RWPE1 (cell line): ENCODE measurements at regions not wholly inside any gene's neighbourhood (a gene's known extent, or its start where the extent isn't known, plus 50 kb on each side); places are given as distances from the start of the nearest gene placed in this dataset.

Source experiments
- CTCF ChIA-PET: fragments of 350-600 bp; sonication (Branson Sonifier 250); formaldehyde crosslinking; extraction: SDS; loops from one replicate; lab custom pipeline; 2021; lab: Yijun Ruan, JAX
- POLR2A ChIA-PET: fragments of 400-600 bp; formaldehyde crosslinking; extraction: SDS; loops from one replicate; lab custom pipeline; 2020; ENCODE audit warnings: antibody characterized with exemption; ENCODE audit not compliant: low non-redundant PET; lab: Yijun Ruan, JAX
- DNase-seq: peaks from one replicate; pipeline ENCODE4 v3.0.0; 2012; ENCODE audit warnings: low spot score
- H3K27ac ChIP-seq: fragments of 450-650 bp; 2 replicates; pipeline ENCODE4 v1.5.1; 2017
- TF ChIP-seq, protein P1 (sequence below): fragments of 450-650 bp; conservative IDR thresholded peaks from 2 replicates; pipeline ENCODE4 v1.5.1; 2017; ENCODE audit warnings: low read depth, mild to moderate bottlenecking

DNA sequence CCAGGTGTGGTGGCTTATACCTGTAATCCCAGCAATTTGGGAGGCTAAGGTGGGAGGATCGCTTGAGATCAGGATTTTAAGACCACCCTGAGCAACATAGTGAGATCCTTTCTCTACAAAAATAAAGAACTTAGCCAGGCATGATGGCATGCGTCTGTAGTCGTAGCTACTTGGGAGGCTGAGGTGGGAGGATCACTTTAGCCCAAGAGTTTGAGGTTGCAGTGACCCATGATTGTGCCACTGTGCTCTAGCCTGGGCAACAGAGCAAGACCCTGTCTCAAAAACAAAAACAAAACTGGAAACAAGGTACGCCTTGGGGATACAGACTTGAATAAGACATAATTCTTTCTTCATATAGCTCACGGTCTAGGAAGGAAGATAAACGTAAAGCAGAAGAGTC is 63.1 kb upstream of the GRAMD1B start:
- no peak for DNase-seq
- TF ChIP-seq, protein P1, sequence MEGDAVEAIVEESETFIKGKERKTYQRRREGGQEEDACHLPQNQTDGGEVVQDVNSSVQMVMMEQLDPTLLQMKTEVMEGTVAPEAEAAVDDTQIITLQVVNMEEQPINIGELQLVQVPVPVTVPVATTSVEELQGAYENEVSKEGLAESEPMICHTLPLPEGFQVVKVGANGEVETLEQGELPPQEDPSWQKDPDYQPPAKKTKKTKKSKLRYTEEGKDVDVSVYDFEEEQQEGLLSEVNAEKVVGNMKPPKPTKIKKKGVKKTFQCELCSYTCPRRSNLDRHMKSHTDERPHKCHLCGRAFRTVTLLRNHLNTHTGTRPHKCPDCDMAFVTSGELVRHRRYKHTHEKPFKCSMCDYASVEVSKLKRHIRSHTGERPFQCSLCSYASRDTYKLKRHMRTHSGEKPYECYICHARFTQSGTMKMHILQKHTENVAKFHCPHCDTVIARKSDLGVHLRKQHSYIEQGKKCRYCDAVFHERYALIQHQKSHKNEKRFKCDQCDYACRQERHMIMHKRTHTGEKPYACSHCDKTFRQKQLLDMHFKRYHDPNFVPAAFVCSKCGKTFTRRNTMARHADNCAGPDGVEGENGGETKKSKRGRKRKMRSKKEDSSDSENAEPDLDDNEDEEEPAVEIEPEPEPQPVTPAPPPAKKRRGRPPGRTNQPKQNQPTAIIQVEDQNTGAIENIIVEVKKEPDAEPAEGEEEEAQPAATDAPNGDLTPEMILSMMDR, result no peak
- H3K27ac ChIP-seq, result no peak overlapping the region
- ChIA-PET POLR2A (no interaction called here), CTCF (interaction anchor here (0.7 kb wide), 1 partner anchor 105 kb away, joined by 3 read pairs; no protein-coding TSS in a partner anchor)

- TF ChIP-seq, protein P1, result no peak
- ChIA-PET POLR2A (no interaction called here), CTCF (no interaction called here)
- no peak overlapping the region for H3K27ac ChIP-seq
- DNase-seq, result no peak
Observed at GRCh38 chr11:123365955-123366354, 64.1 kb upstream of the GRAMD1B start.

DNA sequence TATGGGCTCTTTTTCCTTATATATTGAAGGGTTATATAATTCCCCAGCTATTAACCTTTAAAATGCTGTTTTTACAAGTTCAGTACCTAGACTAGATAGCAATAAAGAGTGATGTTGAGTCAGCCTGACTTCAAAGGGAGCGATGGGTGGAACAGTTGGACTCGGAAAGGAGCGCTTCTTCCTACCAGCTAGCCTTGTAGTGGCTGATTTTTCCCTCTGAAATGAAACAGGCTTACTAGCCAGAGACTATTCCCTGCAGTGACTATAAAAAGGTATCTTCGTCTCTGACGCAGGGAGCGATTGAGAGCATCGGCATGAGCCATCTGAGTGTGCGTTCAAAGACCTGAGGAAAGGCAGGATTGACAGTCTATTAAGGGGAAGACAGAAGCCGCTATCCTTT is 66.0 kb upstream of the GRAMD1B start:
- TF ChIP-seq, protein P1, result no peak
- CTCF ChIA-PET, result no interaction called here
- no peak for DNase-seq
- H3K27ac ChIP-seq, result no peak overlapping the region
- POLR2A ChIA-PET, result no interaction called here

GRCh38 chr11:123363556-123363955 is 66.5 kb upstream of the GRAMD1B start:
- ChIA-PET CTCF (no interaction called here), POLR2A (no interaction called here)
- no peak for DNase-seq
- TF ChIP-seq, protein P1, result no peak
- H3K27ac ChIP-seq, result no peak overlapping the region

- TF ChIP-seq, protein P1, result no peak
Observed at GRCh38 chr11:123362941-123363340, 67.1 kb upstream of the GRAMD1B start.

DNA sequence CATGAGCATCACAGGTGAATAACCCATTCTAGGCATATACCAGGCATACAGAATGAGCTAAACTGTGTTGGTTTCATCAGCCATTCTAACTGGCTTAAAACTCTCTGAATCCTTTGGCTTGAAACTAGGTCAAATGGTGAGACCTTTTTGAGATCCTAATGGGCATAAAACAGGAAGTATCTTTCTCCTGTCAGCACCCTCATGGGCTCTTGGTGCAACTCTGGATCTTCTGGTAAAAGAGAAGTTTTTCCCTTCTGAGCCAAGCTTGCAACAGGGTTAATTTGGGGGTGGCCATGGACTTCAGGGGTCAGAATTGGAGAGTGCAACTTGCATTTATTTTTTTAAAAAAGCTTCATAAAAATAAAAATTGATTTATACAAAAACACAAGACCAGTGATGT is 67.9 kb upstream of the GRAMD1B start:
- ChIA-PET POLR2A (no interaction called here), CTCF (no interaction called here)
- no peak overlapping the region for H3K27ac ChIP-seq
- TF ChIP-seq, protein P1, result no peak
- DNase-seq, result no peak

More at GRCh38 chr11:123362941-123363340, 67.1 kb upstream of the GRAMD1B start:
- H3K27ac ChIP-seq, result no peak overlapping the region
- no peak for DNase-seq
- CTCF ChIA-PET, result no interaction called here
- POLR2A ChIA-PET, result no interaction called here
